GM23248 (cell line): ENCODE measurements at regions not wholly inside any gene's neighbourhood (a gene's known extent, or its start where the extent isn't known, plus 50 kb on each side); places are given as distances from the start of the nearest gene placed in this dataset.

Source experiments
- DNase-seq: peaks from one replicate; pipeline ENCODE4 v3.0.0-alpha.2; 2015
- H2AFZ ChIP-seq: fragments of 200-600 bp; sonication (generic); 2 replicates; pipeline ENCODE4 v1.6.1; 2016; ENCODE audit warnings: antibody characterized with exemption
- H3F3A ChIP-seq: fragments of 200-600 bp; sonication (generic); 2 replicates; pipeline ENCODE4 v1.6.1; 2016; ENCODE audit warnings: mild to moderate bottlenecking, antibody characterized with exemption, mixed run types; ENCODE audit not compliant: insufficient read depth
- H3K27ac ChIP-seq: fragments of 200-600 bp; sonication (generic); 2 replicates; pipeline ENCODE4 v1.5.1; 2016; ENCODE audit warnings: mild to moderate bottlenecking
- H3K27me3 ChIP-seq: fragments of 200-600 bp; sonication (generic); replicated peaks from 2 replicates; pipeline ENCODE4 v1.6.1; 2016; ENCODE audit warnings: mild to moderate bottlenecking; ENCODE audit not compliant: insufficient read depth
- H3K36me3 ChIP-seq: fragments of 200-600 bp; sonication (generic); 2 replicates; pipeline ENCODE4 v1.6.1; 2016; ENCODE audit warnings: low read depth, mild to moderate bottlenecking
- H3K4me1 ChIP-seq: fragments of 200-600 bp; sonication (generic); 2 replicates; pipeline ENCODE4 v1.6.1; 2016; ENCODE audit warnings: mild to moderate bottlenecking; ENCODE audit not compliant: insufficient read depth
- H3K4me2 ChIP-seq: fragments of 200-600 bp; sonication (generic); one replicate; pipeline ENCODE4 v1.6.1; 2016; ENCODE audit warnings: mild to moderate bottlenecking; ENCODE audit not compliant: unreplicated experiment
- H3K4me3 ChIP-seq: fragments of 200-600 bp; sonication (generic); 2 replicates; pipeline ENCODE4 v1.5.1; 2016; ENCODE audit warnings: mild to moderate bottlenecking
- H3K79me2 ChIP-seq: fragments of 200-600 bp; sonication (generic); 2 replicates; pipeline ENCODE4 v1.6.1; 2016; ENCODE audit warnings: mild to moderate bottlenecking; ENCODE audit not compliant: insufficient read depth
- H3K9ac ChIP-seq: fragments of 200-600 bp; sonication (generic); 2 replicates; pipeline ENCODE4 v1.6.1; 2016; ENCODE audit warnings: mild to moderate bottlenecking
- H3K9me2 ChIP-seq: fragments of 200-600 bp; sonication (generic); 2 replicates; pipeline ENCODE4 v1.6.1; 2016; ENCODE audit warnings: mixed run types, mild to moderate bottlenecking, moderate library complexity; ENCODE audit not compliant: insufficient read depth
- H3K9me3 ChIP-seq: fragments of 200-600 bp; sonication (generic); one replicate; pipeline ENCODE4 v1.6.1; 2017; ENCODE audit warnings: low read depth
- H4K20me1 ChIP-seq: fragments of 200-600 bp; sonication (generic); 2 replicates; pipeline ENCODE4 v1.6.0; 2016; ENCODE audit not compliant: insufficient read depth
- EZH2 ChIP-seq: fragments of 200-600 bp; sonication (generic); IDR thresholded peaks from 2 replicates; pipeline ENCODE4 v1.6.1; 2018; ENCODE audit warnings: antibody characterized with exemption, mild to moderate bottlenecking; ENCODE audit not compliant: insufficient read depth, poor library complexity, severe bottlenecking
- EZH2phosphoT487 ChIP-seq: fragments of 200-600 bp; sonication (generic); IDR thresholded peaks from 2 replicates; pipeline ENCODE4 v1.6.1; 2018; ENCODE audit warnings: antibody characterized with exemption, moderate library complexity, mild to moderate bottlenecking, low read depth; ENCODE audit not compliant: insufficient read depth
- WGBS, 2 experiments: methylation state at CpG; one replicate each; pipeline ENCODE4 v1.1.6; 2015 to 2017; ENCODE audit warnings: low lambda C conversion rate in 2 of 2, low coverage in 1 of 2; ENCODE audit errors: missing lambda C conversion rate in 2 of 2; 5-methylcytosine and 5-hydroxymethylcytosine counted together
- in situ Hi-C: fragments of 300-500 bp; cut with MboI; formaldehyde crosslinking; loops from 2 replicates; pipeline ENCODE4 v1.15.0; 2020

DNA sequence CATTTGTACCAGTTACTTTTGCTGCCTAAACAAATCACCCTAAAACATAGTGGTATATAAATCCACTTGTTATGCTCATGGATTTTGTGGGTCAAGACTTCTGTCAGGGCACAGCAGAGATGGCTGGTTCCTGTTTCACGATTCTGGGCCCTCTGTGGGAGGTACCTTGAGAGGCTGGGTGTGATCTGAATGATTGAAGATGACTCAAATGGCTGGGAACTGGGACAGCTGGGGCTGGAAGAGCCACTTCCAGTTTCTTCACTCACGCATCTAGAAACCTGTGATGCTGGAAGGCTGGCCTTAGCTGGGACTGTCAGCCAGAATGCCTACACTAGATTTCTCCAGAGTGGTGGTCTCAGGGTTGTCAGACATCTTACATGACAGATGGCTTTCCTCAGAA, 88.1 kb downstream of the KIF4B start:
- H4K20me1 ChIP-seq, result no peaks in the 10 kb centered on the region
- no peak for DNase-seq

GRCh38 chr5:155103146-155103545, 89.6 kb downstream of the KIF4B start:
- WGBS, 2 experiments, result 42 to 43% methylated on average over 4 of the region's 4 CpGs
- DNase-seq, result peak; percentile 27

More for the DNA sequence above, 88.1 kb downstream of the KIF4B start:
- Histone ChIP-seq H3K9me2 (no peaks in the 10 kb centered on the region), H3K36me3 (no peaks in the 10 kb centered on the region), H3K4me2 (no peak overlapping the region), H3K4me3 (no peak overlapping the region), H3K79me2 (no peaks in the 10 kb centered on the region), H3K4me1 (no peaks in the 10 kb centered on the region), H3K27ac (no peak overlapping the region), H3K9ac (no peak overlapping the region), H3K9me3 (no peaks in the 10 kb centered on the region), H3F3A (no peaks in the 10 kb centered on the region), H2AFZ (no peak overlapping the region), H3K27me3 (no peaks in the 10 kb centered on the region)
- in situ Hi-C loops, result no loop called here
- 17 to 21% methylated on average over 2 of the region's 2 CpGs for WGBS, 2 experiments
- TF ChIP-seq EZH2phosphoT487 (no peak), EZH2 (no peak)

DNA sequence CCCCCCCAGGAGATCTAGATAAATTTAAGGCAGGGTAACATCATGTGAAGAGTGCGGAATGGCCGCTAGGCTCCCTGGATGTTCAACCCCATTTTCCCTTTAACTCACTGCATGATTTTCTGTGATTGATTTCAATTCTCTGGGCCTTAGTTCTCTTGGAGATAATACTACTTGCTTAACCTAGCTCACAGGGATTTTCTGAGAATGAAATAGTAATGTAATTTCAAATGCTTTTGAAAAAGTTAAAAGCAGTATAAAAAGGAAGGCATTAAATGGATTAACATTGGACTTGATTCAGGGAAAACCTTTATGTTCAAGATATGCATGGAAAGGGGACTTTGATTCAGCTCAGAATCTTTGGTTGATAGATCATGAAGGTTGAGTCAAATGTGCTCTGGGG, 90.9 kb downstream of the KIF4B start:
- H3K9me3 ChIP-seq, result no peaks in the 10 kb centered on the region
- H3K4me1 ChIP-seq, result no peaks in the 10 kb centered on the region
- no peaks in the 10 kb centered on the region for H4K20me1 ChIP-seq
- H3K9me2 ChIP-seq, result no peaks in the 10 kb centered on the region
- no peak overlapping the region for H3K4me3 ChIP-seq
- no peaks in the 10 kb centered on the region for H3F3A ChIP-seq
- in situ Hi-C loops, result no loop called here
- no peaks in the 10 kb centered on the region for H3K79me2 ChIP-seq
- H3K36me3 ChIP-seq, result no peaks in the 10 kb centered on the region
- TF ChIP-seq EZH2phosphoT487 (no peak), EZH2 (no peak)
- no peak overlapping the region for H3K9ac ChIP-seq
- no peak for DNase-seq
- H3K27ac ChIP-seq, result no peak overlapping the region
- no peak overlapping the region for H3K4me2 ChIP-seq
- no peak overlapping the region for H2AFZ ChIP-seq
- 28 to 37% methylated on average over 2 of the region's 2 CpGs for WGBS, 2 experiments
- no peaks in the 10 kb centered on the region for H3K27me3 ChIP-seq

More at GRCh38 chr5:155103146-155103545, 89.6 kb downstream of the KIF4B start:
- no peaks in the 10 kb centered on the region for H3K9me2 ChIP-seq
- H4K20me1 ChIP-seq, result no peaks in the 10 kb centered on the region
- H3K4me3 ChIP-seq, result no peak overlapping the region
- no peak overlapping the region for H3K27ac ChIP-seq
- H3K4me2 ChIP-seq, result no peak overlapping the region
- H3K79me2 ChIP-seq, result no peaks in the 10 kb centered on the region
- no peaks in the 10 kb centered on the region for H3K36me3 ChIP-seq
- no peaks in the 10 kb centered on the region for H3K9me3 ChIP-seq
- no peak overlapping the region for H2AFZ ChIP-seq
- in situ Hi-C loops, result no loop called here
- no peaks in the 10 kb centered on the region for H3K4me1 ChIP-seq
- no peak overlapping the region for H3K9ac ChIP-seq
- TF ChIP-seq EZH2phosphoT487 (no peak), EZH2 (no peak)
- no peaks in the 10 kb centered on the region for H3K27me3 ChIP-seq
- no peaks in the 10 kb centered on the region for H3F3A ChIP-seq

- Histone ChIP-seq H3K9me3 (no peaks in the 10 kb centered on the region), H3K4me2 (no peak overlapping the region), H3K4me3 (no peak overlapping the region), H3K79me2 (no peaks in the 10 kb centered on the region), H3K27ac (no peak overlapping the region), H3K4me1 (no peaks in the 10 kb centered on the region), H3K27me3 (no peaks in the 10 kb centered on the region), H4K20me1 (no peaks in the 10 kb centered on the region), H3K9ac (no peak overlapping the region), H3K36me3 (no peaks in the 10 kb centered on the region), H3F3A (no peaks in the 10 kb centered on the region), H3K9me2 (no peaks in the 10 kb centered on the region), H2AFZ (no peak overlapping the region)
- DNase-seq, result no peak
- WGBS, 2 experiments, result 30 to 35% methylated on average over 4 of the region's 4 CpGs
- no peak for TF ChIP-seq EZH2
- TF ChIP-seq EZH2phosphoT487, result no peak
- in situ Hi-C loops, result no loop called here
These were observed 92.7 kb downstream of the KIF4B start for GRCh38 chr5:155106221-155106620.

DNA sequence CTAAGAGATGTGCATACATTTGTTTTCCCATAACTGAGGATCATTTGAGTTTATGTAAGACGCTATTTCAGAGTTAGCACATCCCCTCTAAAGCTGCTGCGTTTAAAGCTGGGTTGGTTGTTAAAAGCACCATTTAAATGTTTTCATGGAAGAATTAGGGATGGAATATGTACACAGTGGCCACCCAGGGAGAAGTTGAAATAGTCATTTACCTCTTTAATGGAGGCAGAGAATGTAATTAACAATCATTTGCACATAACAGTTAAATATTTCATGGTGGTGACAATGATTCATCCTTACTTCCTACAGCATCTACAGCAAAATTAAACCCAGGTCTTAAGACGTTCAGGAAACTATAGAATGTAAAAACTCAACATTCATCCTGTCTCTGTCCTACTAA, 100.3 kb downstream of the KIF4B start:
- 25% methylated on average over 3 of the region's 3 CpGs for WGBS, 2 experiments
- H3K27me3 ChIP-seq, result no peaks in the 10 kb centered on the region
- H4K20me1 ChIP-seq, result no peaks in the 10 kb centered on the region
- H3K27ac ChIP-seq, result no peak overlapping the region
- H3K9me2 ChIP-seq, result no peaks in the 10 kb centered on the region
- no peaks in the 10 kb centered on the region for H3K36me3 ChIP-seq
- no peak overlapping the region for H3K4me2 ChIP-seq
- H2AFZ ChIP-seq, result no peak overlapping the region
- no peaks in the 10 kb centered on the region for H3K79me2 ChIP-seq
- H3K4me3 ChIP-seq, result no peak overlapping the region
- H3K9me3 ChIP-seq, result no peaks in the 10 kb centered on the region
- H3K9ac ChIP-seq, result no peak overlapping the region
- in situ Hi-C loops, result no loop called here
- no peaks in the 10 kb centered on the region for H3K4me1 ChIP-seq
- no peak for DNase-seq
- no peak for TF ChIP-seq EZH2
- H3F3A ChIP-seq, result no peaks in the 10 kb centered on the region
